ENCODE measurements at regions not wholly inside any gene's neighbourhood (a gene's known extent, or its start where the extent isn't known, plus 50 kb on each side); places are given as distances from the start of the nearest gene placed in this dataset.
"Not testable (repeated sequence)": the region's sequence is repeated elsewhere in the genome, so short reads cannot be mapped to it uniquely, and the experiment has no call there.

- peak overlapping the region; percentile 68 to 100 (median 80); a peak in 5 of 7 replicates for H3K27ac Mint-ChIP-seq
- H3K18ac ChIP-seq (ENCODE audit: insufficient read length, low read depth, low read length); H4K8ac ChIP-seq (replicated peaks; ENCODE audit: insufficient read length, low read depth, low read length); H3K56ac ChIP-seq (ENCODE audit: insufficient read length, low read depth, low read length); H4K91ac ChIP-seq (ENCODE audit: insufficient read length, low read depth, low read length); H3K23me2 ChIP-seq (ENCODE audit: insufficient read length, low read depth, low read length, poor library complexity, severe bottlenecking); H2BK20ac ChIP-seq (ENCODE audit: low read depth, low read length, poor library complexity, severe bottlenecking); H3K79me1 ChIP-seq (ENCODE audit: insufficient read depth, low read depth, low read length, poor library complexity, severe bottlenecking); H4K20me1 ChIP-seq (ENCODE audit: control insufficient read depth, insufficient read depth, insufficient read length); H3K14ac ChIP-seq (ENCODE audit: insufficient read depth, low read length); H2BK12ac ChIP-seq (ENCODE audit: insufficient read length, low read depth, low read length); H3K79me2 ChIP-seq (ENCODE audit: insufficient read depth, low read length); H3K4me1 ChIP-seq (ENCODE audit: insufficient read depth, low read length); H3K27me3 Mint-ChIP-seq (ENCODE audit: low read depth); H3K9ac ChIP-seq (ENCODE audit: extremely low read depth, insufficient read length, low read length); H2BK5ac ChIP-seq (ENCODE audit: insufficient read length, low read length); H2BK120ac ChIP-seq (ENCODE audit: low read depth, low read length, poor library complexity, severe bottlenecking); H3K9me3 ChIP-seq (ENCODE audit: control insufficient read depth, low read depth, low read length); H3K4me2 ChIP-seq (ENCODE audit: insufficient read depth, insufficient read length, low read length); H2AK5ac ChIP-seq (ENCODE audit: insufficient read length, low read length); H4K5ac ChIP-seq (ENCODE audit: insufficient read length, low read depth, low read length); H3K27me3 ChIP-seq (ENCODE audit: insufficient read depth, low read length); H3T11ph ChIP-seq (ENCODE audit: low read length); H2AFZ ChIP-seq (ENCODE audit: low read length); H3K23ac ChIP-seq (ENCODE audit: insufficient read length, low read depth, low read length); H2BK15ac ChIP-seq (ENCODE audit: low read depth, low read length); H3K27ac ChIP-seq (ENCODE audit: insufficient read length, low read depth, low read length); H3K4ac ChIP-seq (ENCODE audit: low read depth, low read length): not testable (repeated sequence)
- H3K4me1 Mint-ChIP-seq, result peaks cover 50 to 69% of the 10 kb centered on the region in 2 experiments
- peaks cover 3 to 37% of the 10 kb centered on the region in 2 experiments for H3K9me3 Mint-ChIP-seq
- peak; percentile 55 for DNase-seq
- peak overlapping the region; percentile 91 to 95 for H3K4me3 Mint-ChIP-seq
- no CpG with 5 or more reads among the region's 3 CpGs for WGBS (ENCODE audit: extremely low coverage, insufficient read length, low lambda C conversion rate)
- peaks cover 46 to 47% (median 47%) of the 10 kb centered on the region in 3 experiments for H3K36me3 Mint-ChIP-seq (ENCODE audit: insufficient read depth in 1 of 3, low read depth in 3 of 3)
Observed at GRCh38 chrX:92105693-92106092, 326.5 kb downstream of the PCDH11X start.

GRCh38 chrX:92106671-92107070 lies 327.5 kb downstream of the PCDH11X start:
- H3K4me1 ChIP-seq (ENCODE audit: insufficient read depth, low read length); H2AFZ ChIP-seq (ENCODE audit: low read length); H3K18ac ChIP-seq (ENCODE audit: insufficient read length, low read depth, low read length); H3K14ac ChIP-seq (ENCODE audit: insufficient read depth, low read length); H4K5ac ChIP-seq (ENCODE audit: insufficient read length, low read depth, low read length); H4K8ac ChIP-seq (replicated peaks; ENCODE audit: insufficient read length, low read depth, low read length); H2BK15ac ChIP-seq (ENCODE audit: low read depth, low read length); H3K9ac ChIP-seq (ENCODE audit: extremely low read depth, insufficient read length, low read length); H3K4ac ChIP-seq (ENCODE audit: low read depth, low read length); H3T11ph ChIP-seq (ENCODE audit: low read length); H3K27me3 Mint-ChIP-seq (ENCODE audit: low read depth); H2BK20ac ChIP-seq (ENCODE audit: low read depth, low read length, poor library complexity, severe bottlenecking); H3K79me1 ChIP-seq (ENCODE audit: insufficient read depth, low read depth, low read length, poor library complexity, severe bottlenecking); H3K23ac ChIP-seq (ENCODE audit: insufficient read length, low read depth, low read length); H3K79me2 ChIP-seq (ENCODE audit: insufficient read depth, low read length); H2BK5ac ChIP-seq (ENCODE audit: insufficient read length, low read length); H4K20me1 ChIP-seq (ENCODE audit: control insufficient read depth, insufficient read depth, insufficient read length); H3K23me2 ChIP-seq (ENCODE audit: insufficient read length, low read depth, low read length, poor library complexity, severe bottlenecking); H3K56ac ChIP-seq (ENCODE audit: insufficient read length, low read depth, low read length); H3K4me2 ChIP-seq (ENCODE audit: insufficient read depth, insufficient read length, low read length); DNase-seq; H3K9me3 ChIP-seq (ENCODE audit: control insufficient read depth, low read depth, low read length); H2AK5ac ChIP-seq (ENCODE audit: insufficient read length, low read length); H3K27ac ChIP-seq (ENCODE audit: insufficient read length, low read depth, low read length); H2BK12ac ChIP-seq (ENCODE audit: insufficient read length, low read depth, low read length); H2BK120ac ChIP-seq (ENCODE audit: low read depth, low read length, poor library complexity, severe bottlenecking); H3K27me3 ChIP-seq (ENCODE audit: insufficient read depth, low read length); H4K91ac ChIP-seq (ENCODE audit: insufficient read length, low read depth, low read length): not testable (repeated sequence)
- Mint-ChIP-seq H3K4me3 (peak overlapping the region in 1 of 2 experiments; percentile 62; a peak in 1 of 5 replicates), H3K27ac (peak overlapping the region; percentile 75 to 89 (median 80)), H3K36me3 (ENCODE audit: insufficient read depth in 1 of 3, low read depth in 3 of 3) (peaks cover 37% of the 10 kb centered on the region in 3 experiments), H3K9me3 (peaks cover 3 to 35% of the 10 kb centered on the region in 2 experiments), H3K4me1 (peaks cover 45 to 64% of the 10 kb centered on the region in 2 experiments)
- no CpG with 5 or more reads among the region's 1 CpG for WGBS (ENCODE audit: extremely low coverage, insufficient read length, low lambda C conversion rate)

Data from H9 (cell line).